ENCODE measurements at regions not wholly inside any gene's neighbourhood (a gene's known extent, or its start where the extent isn't known, plus 50 kb on each side); places are given as distances from the start of the nearest gene placed in this dataset.

GRCh38 chr20:9926476-9926875, 87.6 kb upstream of the PAK5 start:
- TF ChIP-seq CTCF (IDR thresholded peaks at IDR 0.05; ENCODE audit: borderline replicate concordance, extremely low read depth, low read length, poor library complexity, severe bottlenecking) (no peak), EZH2 (IDR thresholded peaks at IDR 0.05; ENCODE audit: borderline replicate concordance, low read depth, low read length, severe bottlenecking) (no peak)

All from DND-41 (cell line).